ENCODE measurements at regions not wholly inside any gene's neighbourhood (a gene's known extent, or its start where the extent isn't known, plus 50 kb on each side); places are given as distances from the start of the nearest gene placed in this dataset.

DNA sequence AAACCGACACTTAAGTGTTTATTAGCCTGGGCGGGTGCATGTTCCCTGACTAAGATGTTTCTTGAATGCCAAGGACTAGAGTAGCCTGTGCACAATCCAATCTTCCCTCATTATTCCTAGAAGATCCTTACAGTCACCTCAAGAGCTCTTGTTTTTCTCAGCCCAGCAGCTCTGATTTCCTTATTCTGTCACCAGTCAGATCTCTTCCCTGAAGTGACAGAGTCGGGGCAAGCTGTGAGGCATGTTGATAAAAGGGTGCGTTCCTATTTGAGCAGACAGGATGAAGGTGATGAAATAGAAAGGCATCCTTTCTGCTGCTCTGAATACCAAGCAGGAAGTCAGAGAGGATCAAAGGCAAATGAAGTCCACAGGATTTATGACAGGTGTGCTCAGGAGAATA is 125.6 kb upstream of the MCTP2 start:
- no peak for TF ChIP-seq CTCF (IDR thresholded peaks at IDR 0.05; ENCODE audit: insufficient read depth, low read depth, low read length)
- TF ChIP-seq EZH2 (IDR thresholded peaks at IDR 0.05; ENCODE audit: insufficient read depth, low read length), result no peak
